ENCODE measurements at regions not wholly inside any gene's neighbourhood (a gene's known extent, or its start where the extent isn't known, plus 50 kb on each side); places are given as distances from the start of the nearest gene placed in this dataset.

GRCh38 chr3:132784502-132785025 is 62.4 kb upstream of the NPHP3 start:
- DNase-seq (ENCODE audit: low spot score), result no peak
- in situ Hi-C loops (cut with HindIII; ENCODE audit: low sequenced_read_pairs), result no loop called here

DNA sequence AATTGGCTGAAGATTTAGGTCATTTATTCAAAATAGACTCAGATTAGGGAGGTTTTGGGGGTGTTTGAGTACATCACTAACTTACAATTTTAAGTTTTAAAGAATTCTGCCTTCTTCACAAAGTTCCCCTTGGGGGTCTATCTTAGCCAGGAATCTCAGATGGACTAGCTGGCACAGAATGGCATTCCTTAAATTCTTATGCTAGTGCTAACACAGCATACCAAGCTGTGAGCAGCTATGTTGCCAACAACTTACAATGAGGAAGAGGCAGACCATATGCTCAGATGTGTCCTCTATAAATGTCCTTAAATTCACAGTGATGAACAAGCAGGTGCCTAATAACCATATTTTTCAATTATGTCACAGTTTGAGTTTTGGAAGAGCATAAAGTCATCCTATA is 60.9 kb upstream of the NPHP3 start:
- no peak for DNase-seq (ENCODE audit: low spot score)
- in situ Hi-C loops (cut with HindIII; ENCODE audit: low sequenced_read_pairs), result no loop called here

- no peak for DNase-seq (ENCODE audit: low spot score)
- in situ Hi-C loops (cut with HindIII; ENCODE audit: low sequenced_read_pairs), result no loop called here
Observed at GRCh38 chr3:132781922-132782321, 59.7 kb upstream of the NPHP3 start.

DNA sequence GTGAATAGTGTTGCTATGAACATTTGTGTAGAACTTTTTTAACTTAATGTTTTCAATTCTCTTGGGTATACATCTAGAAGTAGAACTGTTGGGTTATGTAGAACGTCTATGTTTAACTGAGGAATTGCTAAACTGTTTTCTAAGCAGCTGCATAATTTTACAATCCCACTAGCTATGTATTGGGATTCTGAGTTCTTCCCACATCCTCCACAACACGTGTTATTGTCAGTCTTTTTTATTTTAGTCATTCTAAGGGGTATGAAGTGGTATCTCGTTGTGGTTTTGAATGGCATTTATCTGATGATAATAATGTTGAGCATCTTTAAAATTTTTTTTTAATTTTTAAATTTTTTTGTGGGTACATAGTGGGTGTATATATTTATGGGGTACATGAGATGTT is 55.0 kb upstream of the NPHP3 start:
- no peak for DNase-seq (ENCODE audit: low spot score)
- in situ Hi-C loops (cut with HindIII; ENCODE audit: low sequenced_read_pairs), result no loop called here

DNA sequence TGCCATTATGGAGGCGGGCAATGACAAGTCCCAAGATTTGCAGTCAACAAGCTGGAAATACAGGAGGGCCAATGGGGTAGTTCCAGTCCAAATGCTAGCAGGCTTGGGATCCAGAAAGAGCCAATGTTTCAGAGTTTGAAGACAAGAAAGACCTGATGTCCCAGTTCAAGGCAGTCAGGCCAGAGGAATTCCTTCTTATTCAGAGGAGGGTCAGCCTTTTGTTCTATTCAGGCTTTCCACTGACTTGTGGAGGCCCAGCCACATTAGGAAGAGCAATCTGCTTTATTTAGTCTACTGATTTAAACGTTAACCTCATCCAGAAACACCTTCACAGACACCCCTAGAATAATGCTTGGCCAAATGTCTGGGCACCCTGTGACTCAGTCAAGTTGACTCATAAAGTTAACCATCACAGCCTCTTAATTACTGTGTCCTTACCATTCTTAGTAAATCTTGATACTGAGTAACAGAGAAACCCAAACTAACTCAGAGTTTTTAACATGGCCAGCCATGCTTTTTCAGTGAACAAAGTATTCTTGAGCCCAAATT is 50.9 kb upstream of the NPHP3 start:
- in situ Hi-C loops (cut with HindIII; ENCODE audit: low sequenced_read_pairs), result no loop called here
- no peak for DNase-seq (ENCODE audit: low spot score)

DNA sequence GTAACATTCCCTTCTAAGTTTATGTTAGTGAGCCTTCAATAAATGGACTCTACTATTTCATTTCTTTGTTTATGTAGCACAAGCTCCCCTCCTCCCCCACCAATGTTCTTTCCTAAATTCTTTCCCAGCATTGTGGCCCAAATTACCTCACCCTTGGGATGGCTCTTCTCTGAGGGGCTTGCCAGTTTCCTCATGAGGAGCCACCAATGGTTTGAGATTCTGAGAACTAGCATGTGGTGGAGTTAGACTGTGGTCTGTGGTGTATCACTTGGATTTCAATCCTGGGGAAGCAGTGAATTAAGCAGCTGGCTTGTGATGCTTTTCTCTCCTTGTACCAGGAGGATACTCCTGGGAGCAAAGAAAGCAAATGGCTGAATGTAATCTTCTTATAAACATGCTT is 50.0 kb upstream of the NPHP3 start:
- in situ Hi-C loops (cut with HindIII; ENCODE audit: low sequenced_read_pairs), result no loop called here
- no peak for DNase-seq (ENCODE audit: low spot score)

All from G401 (cell line).